ENCODE measurements at regions not wholly inside any gene's neighbourhood (a gene's known extent, or its start where the extent isn't known, plus 50 kb on each side); places are given as distances from the start of the nearest gene placed in this dataset.

DNA sequence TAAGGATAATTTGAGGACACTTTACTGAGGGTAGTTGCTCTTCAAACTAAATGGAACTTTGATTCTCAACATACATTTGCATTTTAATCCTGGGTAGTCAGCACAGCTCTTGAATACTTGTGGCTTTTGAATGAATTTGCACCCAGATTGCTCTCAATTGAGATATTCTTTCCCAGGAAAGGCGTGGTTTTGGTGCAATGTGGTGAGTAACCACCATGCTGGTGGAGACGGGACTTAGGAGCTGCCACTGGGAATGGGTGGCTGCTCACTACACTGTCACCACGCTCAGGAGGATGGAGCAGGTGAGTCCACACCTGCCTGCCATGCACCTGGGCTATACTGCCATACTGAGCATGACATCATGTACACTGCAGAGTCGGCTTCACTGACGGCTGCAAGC is 99.2 kb downstream of the IRX1 start:
- H3K4me3 ChIP-seq (ENCODE audit: control insufficient read depth, low read depth, low read length), result no peak overlapping the region
- DNase-seq (ENCODE audit: low read depth), result no peak
- TF ChIP-seq, protein P1, sequence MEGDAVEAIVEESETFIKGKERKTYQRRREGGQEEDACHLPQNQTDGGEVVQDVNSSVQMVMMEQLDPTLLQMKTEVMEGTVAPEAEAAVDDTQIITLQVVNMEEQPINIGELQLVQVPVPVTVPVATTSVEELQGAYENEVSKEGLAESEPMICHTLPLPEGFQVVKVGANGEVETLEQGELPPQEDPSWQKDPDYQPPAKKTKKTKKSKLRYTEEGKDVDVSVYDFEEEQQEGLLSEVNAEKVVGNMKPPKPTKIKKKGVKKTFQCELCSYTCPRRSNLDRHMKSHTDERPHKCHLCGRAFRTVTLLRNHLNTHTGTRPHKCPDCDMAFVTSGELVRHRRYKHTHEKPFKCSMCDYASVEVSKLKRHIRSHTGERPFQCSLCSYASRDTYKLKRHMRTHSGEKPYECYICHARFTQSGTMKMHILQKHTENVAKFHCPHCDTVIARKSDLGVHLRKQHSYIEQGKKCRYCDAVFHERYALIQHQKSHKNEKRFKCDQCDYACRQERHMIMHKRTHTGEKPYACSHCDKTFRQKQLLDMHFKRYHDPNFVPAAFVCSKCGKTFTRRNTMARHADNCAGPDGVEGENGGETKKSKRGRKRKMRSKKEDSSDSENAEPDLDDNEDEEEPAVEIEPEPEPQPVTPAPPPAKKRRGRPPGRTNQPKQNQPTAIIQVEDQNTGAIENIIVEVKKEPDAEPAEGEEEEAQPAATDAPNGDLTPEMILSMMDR (conservative IDR thresholded peaks at IDR 0.05; ENCODE audit: control insufficient read depth, insufficient read depth, low read depth, low read length), result no peak

DNA sequence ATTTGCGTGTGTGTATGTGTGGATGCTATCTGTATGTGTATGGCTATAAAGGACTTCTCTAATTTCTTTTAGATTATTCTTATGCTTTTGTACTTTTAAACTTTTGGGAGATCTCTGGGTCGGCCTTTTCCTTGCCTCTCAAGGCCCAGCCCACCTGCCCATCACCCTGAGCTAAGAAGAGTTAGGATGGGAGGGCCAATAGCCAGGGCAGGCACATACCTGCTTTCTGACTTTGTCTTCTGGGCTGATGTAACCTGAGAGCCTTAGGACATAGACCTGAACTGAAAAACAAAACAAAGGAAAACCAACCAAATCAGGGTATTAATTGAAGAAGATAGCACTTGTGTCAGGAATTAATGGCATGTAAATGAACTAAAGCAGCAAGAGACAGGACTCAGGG is 100.2 kb downstream of the IRX1 start:
- TF ChIP-seq, protein P1 (conservative IDR thresholded peaks at IDR 0.05; ENCODE audit: control insufficient read depth, insufficient read depth, low read depth, low read length), result no peak
- DNase-seq (ENCODE audit: low read depth), result no peak
- no peak overlapping the region for H3K4me3 ChIP-seq (ENCODE audit: control insufficient read depth, low read depth, low read length)

DNA sequence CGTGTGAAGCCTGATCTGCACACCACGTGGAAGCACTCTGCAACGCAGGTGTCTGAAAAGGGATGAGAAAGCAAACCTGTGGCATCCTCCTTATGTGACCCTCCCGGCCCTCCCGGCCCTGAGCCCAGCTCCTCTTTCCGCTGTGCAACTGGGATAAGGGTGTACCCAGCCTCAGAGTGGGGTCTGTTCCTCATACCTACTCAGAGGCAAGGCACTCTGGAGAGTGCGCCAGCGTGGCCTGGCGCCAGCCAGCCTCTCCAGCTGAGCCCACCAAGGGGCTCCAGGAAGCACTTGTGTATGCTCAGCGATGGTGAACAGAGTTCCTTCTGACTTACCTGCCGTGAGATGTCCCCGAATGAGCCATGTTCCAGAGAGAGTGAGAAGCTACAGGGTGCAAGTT is 102.8 kb downstream of the IRX1 start:
- DNase-seq (ENCODE audit: low read depth), result no peak

DNA sequence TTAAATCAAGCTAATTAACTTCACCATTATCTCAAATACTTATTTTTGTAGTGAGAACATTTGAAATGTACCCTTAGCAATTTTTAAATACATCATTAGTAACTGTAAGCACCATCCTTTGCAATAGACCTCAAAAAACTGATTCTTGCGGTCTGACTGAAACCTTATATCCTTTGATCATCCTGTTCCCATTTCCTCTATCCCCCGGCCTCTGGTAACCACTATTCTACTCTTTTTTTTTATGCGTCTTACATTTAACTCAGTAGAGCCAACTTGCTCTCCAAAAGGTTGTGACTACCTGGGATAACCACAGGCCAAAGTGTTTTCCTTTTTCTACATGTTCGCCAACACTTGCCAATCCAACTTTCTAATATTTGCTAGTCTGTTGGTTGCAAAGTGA is 106.1 kb downstream of the IRX1 start:
- DNase-seq (ENCODE audit: low read depth), result no peak
- H3K4me3 ChIP-seq (ENCODE audit: control insufficient read depth, low read depth, low read length), result no peak overlapping the region
- TF ChIP-seq, protein P1 (conservative IDR thresholded peaks at IDR 0.05; ENCODE audit: control insufficient read depth, insufficient read depth, low read depth, low read length), result no peak

More for the DNA sequence above, 102.8 kb downstream of the IRX1 start:
- no peak overlapping the region for H3K4me3 ChIP-seq (ENCODE audit: control insufficient read depth, low read depth, low read length)
- TF ChIP-seq, protein P1 (conservative IDR thresholded peaks at IDR 0.05; ENCODE audit: control insufficient read depth, insufficient read depth, low read depth, low read length), result no peak

DNA sequence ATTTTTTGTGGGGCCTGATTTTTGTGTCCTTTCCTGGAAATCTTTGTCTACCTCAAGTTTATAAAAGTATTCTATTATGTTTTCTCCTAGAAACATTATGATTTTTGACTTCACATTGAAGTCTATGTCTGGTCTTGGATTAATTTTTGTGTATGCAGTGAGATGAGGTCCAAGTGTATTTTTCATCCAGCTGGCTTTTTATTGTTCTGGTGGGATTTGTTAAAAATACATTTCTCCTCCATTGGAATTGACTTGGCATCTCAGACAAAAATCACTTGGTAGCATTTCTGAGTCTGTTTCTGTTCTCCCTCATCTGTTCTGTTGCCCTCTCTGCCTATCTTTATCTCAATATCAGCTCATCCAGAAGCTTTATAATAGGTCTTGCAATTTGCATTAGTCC is 109.0 kb downstream of the IRX1 start:
- TF ChIP-seq, protein P1 (conservative IDR thresholded peaks at IDR 0.05; ENCODE audit: control insufficient read depth, insufficient read depth, low read depth, low read length), result no peak
- DNase-seq (ENCODE audit: low read depth), result no peak
- H3K4me3 ChIP-seq (ENCODE audit: control insufficient read depth, low read depth, low read length), result no peak overlapping the region

DNA sequence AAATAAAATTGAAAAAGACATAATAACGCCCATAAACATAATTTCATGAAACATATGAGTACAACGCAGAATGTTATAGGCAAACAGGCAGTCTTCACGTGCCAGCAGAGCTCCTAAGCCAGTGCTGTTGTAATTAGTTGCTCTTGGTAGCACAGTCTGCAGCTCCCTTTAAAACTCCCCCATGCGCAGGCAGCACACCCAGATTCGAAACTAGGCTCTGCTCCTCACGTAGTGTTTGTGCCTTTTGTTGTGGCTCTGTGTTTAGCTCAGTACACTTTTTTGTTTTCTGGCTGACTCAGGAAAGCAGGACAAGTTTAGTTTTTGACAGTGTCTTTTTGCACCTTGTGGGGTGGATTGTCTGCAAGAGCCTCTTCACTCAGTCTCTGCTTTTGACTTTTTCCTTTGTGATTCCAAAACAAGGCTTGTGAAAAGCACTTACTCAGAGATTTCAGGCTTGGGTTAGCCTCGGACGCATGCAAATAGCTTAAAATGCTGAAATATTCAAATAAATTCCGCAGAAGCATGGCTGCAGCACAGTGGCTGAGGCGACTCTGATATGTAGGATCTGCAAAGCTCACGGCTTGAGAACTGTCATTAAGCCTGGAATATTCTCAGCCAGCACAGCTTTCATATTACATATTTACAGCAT is 113.6 kb downstream of the IRX1 start:
- TF ChIP-seq, protein P1 (conservative IDR thresholded peaks at IDR 0.05; ENCODE audit: control insufficient read depth, insufficient read depth, low read depth, low read length), result no peak
- H3K4me3 ChIP-seq (ENCODE audit: control insufficient read depth, low read depth, low read length), result no peak overlapping the region
- no peak for DNase-seq (ENCODE audit: low read depth)
